ENCODE measurements at regions not wholly inside any gene's neighbourhood (a gene's known extent, or its start where the extent isn't known, plus 50 kb on each side); places are given as distances from the start of the nearest gene placed in this dataset.
A peak's percentile ranks its signal among the peaks of the same experiment; 100 is the strongest.
"Not testable (repeated sequence)": the region's sequence is repeated elsewhere in the genome, so short reads cannot be mapped to it uniquely, and the experiment has no call there.

DNA sequence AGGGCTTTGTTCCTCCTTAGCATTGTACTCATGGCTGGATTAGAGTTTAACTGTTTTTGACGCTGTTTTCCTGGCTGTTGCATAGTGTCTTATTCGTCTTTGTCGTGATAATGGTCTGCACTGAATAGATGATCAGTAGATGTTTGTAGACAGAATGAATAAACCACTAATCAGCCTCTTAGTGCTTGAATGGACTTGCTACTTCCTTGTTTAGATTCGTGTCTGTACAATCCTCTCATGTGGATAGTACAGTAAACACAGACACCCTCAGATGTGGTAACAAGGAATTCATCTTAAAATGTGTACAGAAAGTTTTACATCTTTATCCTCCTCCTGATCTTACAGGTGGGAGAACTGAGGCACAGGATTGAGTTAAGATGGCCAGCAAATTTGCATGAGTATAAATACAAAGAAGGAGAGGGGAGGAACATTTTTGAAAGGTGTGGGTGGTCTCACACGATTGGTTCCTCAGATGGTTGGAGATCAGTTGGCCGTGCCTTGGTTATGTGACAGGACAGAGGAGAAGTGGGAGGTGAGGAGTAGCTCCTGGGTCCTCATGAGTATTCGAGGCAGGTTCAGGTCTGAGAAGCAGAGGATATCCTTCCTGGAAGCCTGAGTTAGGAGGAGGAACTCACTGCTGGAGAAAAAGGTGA, 196.0 kb downstream of the KLRB1 start:
- not testable (repeated sequence) for H3K79me2 ChIP-seq (ENCODE audit: insufficient read depth, low read length); H3K79me1 ChIP-seq (ENCODE audit: insufficient read depth, low read depth, low read length, poor library complexity, severe bottlenecking); H2BK20ac ChIP-seq (ENCODE audit: low read depth, low read length, poor library complexity, severe bottlenecking); H4K5ac ChIP-seq (ENCODE audit: insufficient read length, low read depth, low read length); H3T11ph ChIP-seq (ENCODE audit: low read length); H3K4me3 Mint-ChIP-seq; H3K4ac ChIP-seq (ENCODE audit: low read depth, low read length); H3K56ac ChIP-seq (ENCODE audit: insufficient read length, low read depth, low read length); H4K91ac ChIP-seq (ENCODE audit: insufficient read length, low read depth, low read length); H3K27ac ChIP-seq (ENCODE audit: insufficient read length, low read depth, low read length); H3K4me2 ChIP-seq (ENCODE audit: insufficient read depth, insufficient read length, low read length); H3K4me1 ChIP-seq (ENCODE audit: insufficient read depth, low read length); H2BK5ac ChIP-seq (ENCODE audit: insufficient read length, low read length); DNase-seq; H3K4me1 Mint-ChIP-seq; H3K9ac ChIP-seq (ENCODE audit: extremely low read depth, insufficient read length, low read length); H2AFZ ChIP-seq (ENCODE audit: low read length); H2BK120ac ChIP-seq (ENCODE audit: low read depth, low read length, poor library complexity, severe bottlenecking); H3K9me3 Mint-ChIP-seq; H3K18ac ChIP-seq (ENCODE audit: insufficient read length, low read depth, low read length); H2BK12ac ChIP-seq (ENCODE audit: insufficient read length, low read depth, low read length); H3K9me3 ChIP-seq (ENCODE audit: control insufficient read depth, low read depth, low read length); H3K23ac ChIP-seq (ENCODE audit: insufficient read length, low read depth, low read length); H2AK5ac ChIP-seq (ENCODE audit: insufficient read length, low read length); H2BK15ac ChIP-seq (ENCODE audit: low read depth, low read length); H4K8ac ChIP-seq (replicated peaks; ENCODE audit: insufficient read length, low read depth, low read length); H4K20me1 ChIP-seq (ENCODE audit: control insufficient read depth, insufficient read depth, insufficient read length); H3K23me2 ChIP-seq (ENCODE audit: insufficient read length, low read depth, low read length, poor library complexity, severe bottlenecking); H3K27me3 Mint-ChIP-seq (ENCODE audit: low read depth); H3K27me3 ChIP-seq (ENCODE audit: insufficient read depth, low read length); H3K14ac ChIP-seq (ENCODE audit: insufficient read depth, low read length)
- Mint-ChIP-seq H3K27ac (peak overlapping the region in 1 of 3 experiments; percentile 20; a peak in 2 of 7 replicates), H3K36me3 (ENCODE audit: insufficient read depth in 1 of 3, low read depth in 3 of 3) (peaks cover 0 to 19% (median 11%) of the 10 kb centered on the region in 3 experiments; a peak in 4 of 7 replicates)
- no CpG with 5 or more reads among the region's 7 CpGs for WGBS (ENCODE audit: extremely low coverage, insufficient read length, low lambda C conversion rate)

GRCh38 chr12:9407425-9407748, 199.2 kb upstream of the PZP start:
- H2BK5ac ChIP-seq (ENCODE audit: insufficient read length, low read length); H2BK15ac ChIP-seq (ENCODE audit: low read depth, low read length); H3K4me3 Mint-ChIP-seq; H3K9ac ChIP-seq (ENCODE audit: extremely low read depth, insufficient read length, low read length); H2BK12ac ChIP-seq (ENCODE audit: insufficient read length, low read depth, low read length); H4K91ac ChIP-seq (ENCODE audit: insufficient read length, low read depth, low read length); H3K9me3 Mint-ChIP-seq; H3K27ac ChIP-seq (ENCODE audit: insufficient read length, low read depth, low read length); H3K4ac ChIP-seq (ENCODE audit: low read depth, low read length); H3K79me1 ChIP-seq (ENCODE audit: insufficient read depth, low read depth, low read length, poor library complexity, severe bottlenecking); H3K56ac ChIP-seq (ENCODE audit: insufficient read length, low read depth, low read length); H4K8ac ChIP-seq (replicated peaks; ENCODE audit: insufficient read length, low read depth, low read length); H4K5ac ChIP-seq (ENCODE audit: insufficient read length, low read depth, low read length); H3K79me2 ChIP-seq (ENCODE audit: insufficient read depth, low read length); H2BK20ac ChIP-seq (ENCODE audit: low read depth, low read length, poor library complexity, severe bottlenecking); H3K4me1 Mint-ChIP-seq; H3K27me3 ChIP-seq (ENCODE audit: insufficient read depth, low read length); H3K23ac ChIP-seq (ENCODE audit: insufficient read length, low read depth, low read length); H3K27me3 Mint-ChIP-seq (ENCODE audit: low read depth); H3K14ac ChIP-seq (ENCODE audit: insufficient read depth, low read length); H2BK120ac ChIP-seq (ENCODE audit: low read depth, low read length, poor library complexity, severe bottlenecking); H3T11ph ChIP-seq (ENCODE audit: low read length); H2AFZ ChIP-seq (ENCODE audit: low read length); H2AK5ac ChIP-seq (ENCODE audit: insufficient read length, low read length); H3K9me3 ChIP-seq (ENCODE audit: control insufficient read depth, low read depth, low read length); H3K4me1 ChIP-seq (ENCODE audit: insufficient read depth, low read length); H4K20me1 ChIP-seq (ENCODE audit: control insufficient read depth, insufficient read depth, insufficient read length); H3K18ac ChIP-seq (ENCODE audit: insufficient read length, low read depth, low read length); H3K23me2 ChIP-seq (ENCODE audit: insufficient read length, low read depth, low read length, poor library complexity, severe bottlenecking); H3K4me2 ChIP-seq (ENCODE audit: insufficient read depth, insufficient read length, low read length): not testable (repeated sequence)
- H3K36me3 Mint-ChIP-seq (ENCODE audit: insufficient read depth in 1 of 3, low read depth in 3 of 3): peaks cover 2 to 20% (median 7%) of the 10 kb centered on the region in 3 experiments; a peak in 5 of 7 replicates
- WGBS (ENCODE audit: extremely low coverage, insufficient read length, low lambda C conversion rate): no CpG with 5 or more reads among the region's 4 CpGs
- DNase-seq: peak; percentile 83
- peak overlapping the region in 2 of 3 experiments; percentile 85 to 90; a peak in 5 of 7 replicates for H3K27ac Mint-ChIP-seq

All from H9 (cell line).